Fibroblast of skin of left biceps (primary cell): ENCODE measurements at regions not wholly inside any gene's neighbourhood (a gene's known extent, or its start where the extent isn't known, plus 50 kb on each side); places are given as distances from the start of the nearest gene placed in this dataset.
"Not testable (repeated sequence)": the region's sequence is repeated elsewhere in the genome, so short reads cannot be mapped to it uniquely, and the experiment has no call there.

Source experiments
- DNase-seq, 2 experiments: peaks; one replicate each; pipeline ENCODE4 v3.0.0-alpha.2; 2013; ENCODE audit warnings: low read depth in 2 of 2

DNA sequence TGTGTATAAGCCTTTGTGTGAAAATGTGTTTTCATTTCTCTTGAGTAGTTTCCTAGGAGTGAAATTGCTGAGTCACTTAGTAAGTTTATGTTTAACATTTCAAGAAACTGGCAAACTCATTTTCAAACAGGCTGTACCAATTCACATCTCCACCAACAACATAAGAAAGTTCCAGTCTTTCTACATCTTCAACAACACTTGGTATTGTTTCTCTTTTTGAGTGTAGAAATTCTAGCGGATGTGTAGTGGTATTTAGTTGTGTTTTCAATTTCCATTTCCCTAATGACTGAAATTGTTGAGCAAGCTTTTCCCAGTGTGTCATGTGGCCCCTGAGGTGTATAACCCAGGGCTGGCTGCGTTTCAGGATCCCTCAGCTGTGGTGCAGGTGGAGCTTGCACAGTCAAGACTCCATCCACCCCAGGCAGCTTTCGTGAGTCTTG, 258.5 kb downstream of the PDCD6IP start:
- no peak for DNase-seq

- not testable (repeated sequence) for DNase-seq
These were observed 262.6 kb downstream of the PDCD6IP start for GRCh38 chr3:34060995-34061394.

- DNase-seq: no peak
These were observed 267.5 kb downstream of the PDCD6IP start for GRCh38 chr3:34065901-34066300.

GRCh38 chr3:34066328-34066727, 267.9 kb downstream of the PDCD6IP start:
- DNase-seq: no peak

DNA sequence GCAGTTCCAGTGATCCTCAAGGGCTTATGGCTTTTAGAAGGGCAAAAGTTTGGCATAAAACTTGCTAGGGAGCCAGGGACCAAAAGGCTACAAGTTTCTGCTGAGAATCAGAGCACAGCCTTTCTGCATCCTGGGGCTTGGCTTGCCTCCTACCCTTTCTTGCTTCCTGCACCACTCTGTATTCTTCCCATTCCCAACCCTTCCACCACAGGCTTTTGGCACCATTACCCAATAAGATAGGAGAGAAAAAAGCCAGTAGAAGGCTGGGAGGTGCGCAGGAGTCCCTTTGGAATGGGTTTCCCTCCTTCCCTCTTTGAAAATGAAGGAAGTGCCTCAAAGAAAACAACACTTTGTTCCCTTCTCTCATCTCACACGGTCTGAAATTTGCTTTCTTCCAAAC, 268.6 kb downstream of the PDCD6IP start:
- DNase-seq: no peak

- DNase-seq: no peak
These were observed 269.2 kb downstream of the PDCD6IP start for GRCh38 chr3:34067536-34068051.

DNA sequence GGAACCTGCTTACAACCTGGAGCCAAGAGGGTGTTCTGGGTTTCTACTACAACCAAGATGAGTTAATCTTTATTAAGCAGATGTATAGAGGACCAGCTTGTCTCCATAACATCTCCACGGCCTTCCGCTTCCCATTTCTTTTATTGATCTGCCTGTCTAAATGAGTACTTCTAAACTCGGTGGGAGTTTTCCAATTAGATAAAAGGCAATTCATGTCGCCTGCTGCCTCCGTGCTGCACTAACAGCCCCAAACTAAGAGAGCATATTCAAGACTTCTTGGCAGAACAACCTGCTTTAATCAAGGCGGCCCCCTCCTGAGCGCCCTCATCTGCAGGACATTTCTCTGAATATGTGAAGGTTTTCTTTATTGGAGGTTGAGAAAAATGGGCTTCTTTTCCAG, 270.1 kb downstream of the PDCD6IP start:
- DNase-seq: no peak

DNA sequence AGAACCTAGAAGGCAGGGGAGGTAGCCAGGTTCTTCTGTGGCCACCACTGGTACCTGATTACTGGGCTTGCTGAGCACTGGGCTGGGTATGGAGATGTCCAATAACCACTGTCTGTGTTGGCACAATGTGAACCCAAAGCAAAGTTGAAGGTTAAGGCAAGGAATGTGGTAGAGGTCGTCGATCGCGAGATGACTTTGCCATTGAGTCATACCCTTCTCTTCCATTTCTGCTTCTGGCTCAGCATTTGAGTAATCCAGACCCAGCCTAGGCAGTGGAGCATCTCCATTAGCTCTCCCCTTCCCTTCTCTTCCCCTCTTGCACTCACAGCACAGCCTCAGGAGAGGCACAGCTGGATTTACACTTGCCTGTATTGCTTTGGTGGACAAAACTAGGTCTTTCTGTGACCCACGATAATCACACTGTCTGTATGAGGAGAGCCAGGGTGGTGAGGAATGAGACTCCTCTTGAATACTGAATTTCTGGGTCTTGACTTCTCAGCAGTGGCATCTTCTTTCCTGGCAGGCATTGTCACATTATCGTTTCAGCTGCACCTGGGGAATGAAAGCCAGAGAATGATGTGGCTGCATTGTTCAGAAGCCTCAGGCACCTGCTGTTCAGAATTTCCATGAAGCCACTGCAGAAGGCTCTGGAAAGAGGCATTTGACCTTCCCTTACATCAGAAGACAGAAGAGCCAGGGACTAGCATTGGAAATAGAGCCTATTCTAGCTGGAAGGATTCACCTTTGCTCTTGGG, 272.6 kb downstream of the PDCD6IP start:
- no peak for DNase-seq

- DNase-seq: no peak
These were observed 273.9 kb downstream of the PDCD6IP start for GRCh38 chr3:34072297-34072696.

DNA sequence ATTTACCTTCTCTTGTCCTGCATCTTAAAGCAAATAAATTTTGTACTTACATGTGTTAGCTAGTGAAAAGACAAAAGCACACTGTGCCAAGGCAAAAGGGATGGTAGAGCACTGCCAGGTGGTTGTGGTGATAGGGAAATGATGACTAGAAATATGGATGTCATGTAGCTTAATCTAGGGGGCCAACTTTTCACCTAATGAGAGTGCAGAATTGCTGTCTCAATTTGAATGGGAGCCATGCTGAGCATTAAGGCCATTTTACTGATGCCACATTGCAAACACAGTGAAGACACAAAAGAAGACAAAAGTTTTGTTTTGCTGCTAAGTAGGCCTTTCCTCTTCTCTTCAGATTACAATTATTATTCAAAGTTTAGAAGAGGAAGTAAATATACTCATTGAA, 274.7 kb downstream of the PDCD6IP start:
- no peak for DNase-seq

- DNase-seq: no peak
These were observed 275.5 kb downstream of the PDCD6IP start for GRCh38 chr3:34073961-34074360.

- DNase-seq: no peak
These were observed 277.5 kb downstream of the PDCD6IP start for GRCh38 chr3:34075975-34076374.

GRCh38 chr3:34077417-34078195, 279.2 kb downstream of the PDCD6IP start:
- no peak for DNase-seq

DNA sequence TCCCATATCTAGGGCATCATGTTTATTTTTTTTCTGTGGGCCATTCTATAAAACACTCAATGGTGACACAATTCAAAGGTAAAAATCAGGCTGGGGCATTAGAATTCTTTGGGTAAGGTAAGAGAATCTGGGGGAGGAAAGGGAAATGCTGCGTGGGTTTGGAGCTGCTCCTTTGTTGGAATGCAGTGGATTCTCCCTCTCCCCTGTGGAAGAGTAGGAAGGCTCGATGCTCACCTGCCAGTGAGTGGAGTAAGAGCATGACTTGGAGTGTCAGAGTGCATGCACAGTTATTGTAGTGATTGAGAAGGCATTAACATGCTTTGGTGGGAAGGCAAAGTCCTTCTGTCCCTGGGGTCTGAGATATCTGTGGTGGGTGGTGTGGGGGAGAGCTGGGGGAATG, 280.0 kb downstream of the PDCD6IP start:
- no peak for DNase-seq

- not testable (repeated sequence) for DNase-seq
These were observed 281.4 kb downstream of the PDCD6IP start for GRCh38 chr3:34079849-34080248.

DNA sequence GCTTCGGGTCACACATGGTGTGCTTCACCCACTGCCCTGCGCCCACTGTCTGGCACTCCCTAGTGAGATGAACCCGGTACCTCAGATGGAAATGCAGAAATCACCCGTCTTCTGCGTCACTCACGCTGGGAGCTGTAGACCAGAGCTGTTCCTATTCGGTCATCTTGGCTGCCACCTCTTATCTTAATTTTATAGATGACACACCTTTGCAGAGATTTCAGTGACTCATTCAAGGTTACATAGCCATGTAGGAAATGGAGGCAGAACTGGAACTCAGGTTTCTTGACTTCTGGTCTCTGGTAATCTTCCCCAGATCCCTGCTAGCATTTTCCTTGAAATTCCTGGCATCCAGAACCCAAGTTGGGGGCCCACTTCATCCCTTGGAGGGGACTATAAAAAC, 291.9 kb downstream of the PDCD6IP start:
- DNase-seq: not testable (repeated sequence)

DNA sequence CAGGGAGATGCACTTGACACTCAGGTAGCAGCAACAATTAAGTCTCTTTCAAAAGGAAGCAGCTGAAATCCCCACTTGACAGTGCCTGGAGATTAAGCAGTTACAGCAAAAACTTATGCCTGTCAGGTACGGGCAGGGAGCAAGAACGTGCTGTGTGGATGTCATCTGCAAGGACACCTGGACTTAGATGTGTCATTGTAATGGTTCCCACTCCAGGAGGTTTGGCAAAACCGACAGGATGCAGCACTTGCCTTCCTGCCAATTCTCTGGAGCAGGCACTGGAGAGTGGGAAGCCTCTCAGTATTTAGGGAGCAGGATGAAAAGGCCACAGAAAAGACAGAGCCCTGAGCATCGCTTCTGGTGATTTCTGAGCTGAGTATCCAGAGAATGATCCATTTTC, 292.4 kb downstream of the PDCD6IP start:
- DNase-seq: no peak

- DNase-seq: not testable (repeated sequence)
These were observed 295.9 kb downstream of the PDCD6IP start for GRCh38 chr3:34094280-34094679.

- DNase-seq: peak; percentile 15 to 24
These were observed 303.9 kb downstream of the PDCD6IP start for GRCh38 chr3:34102288-34102687.

DNA sequence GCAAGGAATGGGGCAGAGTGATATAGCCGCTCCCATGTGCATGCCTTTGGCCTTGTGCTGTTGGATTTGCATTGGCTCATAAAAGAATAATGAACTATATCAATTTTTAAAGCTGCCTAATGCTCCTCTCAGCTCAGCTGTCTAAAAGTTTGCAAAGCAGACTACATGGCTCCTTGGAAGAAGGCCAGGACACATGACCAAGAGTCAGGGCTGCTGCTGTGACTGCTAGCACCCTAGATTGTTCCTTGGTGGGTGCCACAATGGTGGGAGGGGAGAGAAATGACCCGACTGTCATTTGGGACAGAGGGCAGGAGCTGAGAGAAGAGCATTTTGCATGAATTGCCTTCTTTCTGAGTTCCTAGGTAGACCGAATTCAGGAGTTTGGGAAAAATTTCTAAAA, 307.9 kb downstream of the PDCD6IP start:
- no peak for DNase-seq

DNA sequence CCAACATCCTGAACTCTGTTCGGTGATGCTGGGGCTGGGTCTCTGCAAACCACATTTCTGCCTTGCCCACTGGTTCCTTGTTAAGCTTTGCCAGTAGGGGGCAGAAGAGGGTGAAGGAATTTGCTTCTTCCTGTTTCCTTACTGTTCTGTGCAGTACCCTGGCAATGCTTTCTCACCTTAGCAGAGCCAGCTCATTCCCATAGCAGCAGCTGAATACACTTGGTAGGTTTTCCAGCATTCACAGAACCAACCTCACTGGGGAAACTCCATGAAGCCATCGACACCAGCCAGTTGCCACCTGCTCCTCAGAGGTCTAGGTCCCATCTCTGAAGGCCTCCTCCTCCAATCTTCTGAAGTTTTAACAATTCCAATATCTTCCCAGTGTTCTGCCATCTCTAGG, 308.4 kb downstream of the PDCD6IP start:
- no peak for DNase-seq

DNA sequence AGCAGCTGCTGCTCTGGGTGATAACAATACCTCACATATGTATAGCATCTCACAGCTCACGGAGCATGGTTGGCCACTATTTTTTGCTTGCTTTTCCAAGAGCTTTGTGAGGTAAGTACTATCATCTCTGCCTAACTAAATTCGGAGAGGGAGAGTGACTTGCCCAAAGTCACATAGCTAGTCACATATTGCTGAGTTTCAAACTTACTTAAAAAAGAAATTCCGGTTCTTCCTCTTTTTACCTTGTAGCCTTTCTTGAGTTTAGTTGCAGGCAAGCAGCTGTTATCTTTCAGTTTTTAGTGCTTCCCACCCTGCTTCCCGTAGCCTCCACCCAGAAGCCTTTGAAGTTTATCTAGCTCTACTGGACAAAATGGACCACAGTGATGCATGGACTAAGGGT, 309.2 kb downstream of the PDCD6IP start:
- no peak for DNase-seq

GRCh38 chr3:34109021-34109420, 310.6 kb downstream of the PDCD6IP start:
- DNase-seq: no peak
